Erythroblast (primary cell): ENCODE measurements at regions not wholly inside any gene's neighbourhood (a gene's known extent, or its start where the extent isn't known, plus 50 kb on each side); places are given as distances from the start of the nearest gene placed in this dataset.
"Not testable (repeated sequence)": the region's sequence is repeated elsewhere in the genome, so short reads cannot be mapped to it uniquely, and the experiment has no call there.

ENCODE experiments used
- GATA1 ChIP-seq: IDR thresholded peaks from 2 replicates; pipeline ENCODE4 v1.6.1; 2011; ENCODE audit warnings: low read depth, mild to moderate bottlenecking, control low read depth, low read length, moderate library complexity
- POLR2A ChIP-seq: IDR thresholded peaks from 2 replicates; pipeline ENCODE4 v1.6.1; 2011; ENCODE audit warnings: mild to moderate bottlenecking, low read length

DNA sequence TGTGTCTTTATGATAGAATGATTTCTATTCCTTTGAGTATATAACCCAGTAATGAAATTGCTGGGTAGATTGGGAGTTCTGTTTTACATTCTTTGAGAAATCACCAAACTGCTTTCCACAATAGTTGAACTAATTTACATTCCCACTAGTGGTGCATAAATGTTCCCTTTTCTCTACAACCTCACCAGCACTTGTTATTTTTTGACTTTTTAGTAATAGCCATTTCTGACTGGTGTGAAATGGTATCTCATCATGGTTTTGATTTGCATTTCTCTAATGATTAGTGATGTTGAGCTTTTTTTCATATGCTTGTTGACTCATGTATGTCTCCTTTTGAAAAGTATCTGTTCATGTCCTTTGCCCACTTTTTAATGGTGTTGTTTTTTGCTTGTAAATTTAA lies 296.0 kb upstream of the PIK3R1 start:
- TF ChIP-seq POLR2A, GATA1: not testable (repeated sequence)
